SK-N-SH (cell line): ENCODE measurements at regions not wholly inside any gene's neighbourhood (a gene's known extent, or its start where the extent isn't known, plus 50 kb on each side); places are given as distances from the start of the nearest gene placed in this dataset.
"Not testable (repeated sequence)": the region's sequence is repeated elsewhere in the genome, so short reads cannot be mapped to it uniquely, and the experiment has no call there.

Experiments used
- CTCF ChIA-PET: fragments of 300-600, 350-600 bp; formaldehyde crosslinking; extraction: SDS; loops from one replicate; lab custom pipeline; 2021; lab: Yijun Ruan, JAX
- POLR2A ChIA-PET: fragments of 350-600 bp; sonication (Branson Sonifier 250); formaldehyde crosslinking; extraction: SDS; loops from one replicate; lab custom pipeline; 2020; ENCODE audit warnings: antibody characterized with exemption, inconsistent platforms; lab: Yijun Ruan, JAX
- DNase-seq: peaks from one replicate; pipeline ENCODE4 v3.0.0; 2012
- H2AFZ ChIP-seq: fragments of 200-600 bp; sonication (generic); 2 replicates; pipeline ENCODE4 v1.8.1; 2016; ENCODE audit warnings: antibody characterized with exemption, mild to moderate bottlenecking, low read depth
- H3F3A ChIP-seq: fragments of 200-600 bp; sonication (generic); replicated peaks from 2 replicates; pipeline ENCODE3; 2016; ENCODE audit warnings: antibody characterized with exemption, mild to moderate bottlenecking; ENCODE audit not compliant: insufficient read depth
- H3K27ac ChIP-seq, 2 experiments: fragments of 200-500 bp in 1 of 2; fragments of 200-600 bp in 1 of 2; sonication (Bioruptor generic) in 1 of 2; sonication (generic), shearing (Covaris generic) in 1 of 2; 2 replicates each; pipeline versions ENCODE4 v1.5.1 to v1.6.1; 2014 to 2016; ENCODE audit warnings: low read depth in 2 of 2, inconsistent platforms in 1 of 2, low read length in 1 of 2, mild to moderate bottlenecking in 1 of 2, mixed read lengths in 1 of 2
- H3K27me3 ChIP-seq: fragments of 200-600 bp; sonication (generic), shearing (Covaris generic); 2 replicates; pipeline ENCODE4 v1.6.1; 2016; ENCODE audit warnings: mixed run types; ENCODE audit not compliant: insufficient read depth
- H3K36me3 ChIP-seq, 2 experiments: fragments of 200-500 bp in 1 of 2; fragments of 200-600 bp in 1 of 2; sonication (Bioruptor generic) in 1 of 2; sonication (generic) in 1 of 2; replicated peaks in 1 of 2; 2 replicates each; pipeline versions ENCODE3 to v1.5.1; 2014 to 2016; ENCODE audit warnings: low read length in 1 of 2, mild to moderate bottlenecking in 1 of 2; ENCODE audit not compliant: insufficient read depth in 2 of 2, control insufficient read depth in 1 of 2
- H3K4me1 ChIP-seq, 2 experiments: fragments of 200-500 bp in 1 of 2; fragments of 200-600 bp in 1 of 2; sonication (Bioruptor generic) in 1 of 2; sonication (generic), shearing (Covaris generic) in 1 of 2; 2 replicates each; pipeline versions ENCODE4 v1.5.1 to v1.6.1; 2014 to 2016; ENCODE audit warnings: low read depth in 1 of 2, low read length in 1 of 2, mixed run types in 1 of 2; ENCODE audit not compliant: insufficient read depth in 2 of 2, control insufficient read depth in 1 of 2
- H3K4me2 ChIP-seq: fragments of 200-600 bp; sonication (generic), shearing (Covaris generic); 2 replicates; pipeline ENCODE4 v1.6.1; 2017; ENCODE audit warnings: mixed run types
- H3K4me3 ChIP-seq, 2 experiments: fragments of 200-500 bp in 1 of 2; fragments of 200-600 bp in 1 of 2; sonication (Bioruptor generic) in 1 of 2; sonication (generic), shearing (Covaris generic) in 1 of 2; 2 replicates each; pipeline versions ENCODE4 v1.5.1 to v1.8.1; 2014 to 2016; ENCODE audit warnings: low read depth in 2 of 2, inconsistent platforms in 1 of 2, low read length in 1 of 2, mild to moderate bottlenecking in 1 of 2, mixed read lengths in 1 of 2, moderate library complexity in 1 of 2
- H3K79me2 ChIP-seq: fragments of 200-600 bp; sonication (generic); 2 replicates; pipeline ENCODE4 v1.8.1; 2017; ENCODE audit warnings: mild to moderate bottlenecking; ENCODE audit not compliant: insufficient read depth
- H3K9ac ChIP-seq: fragments of 200-600 bp; sonication (generic); 2 replicates; pipeline ENCODE4 v1.6.1; 2017; ENCODE audit warnings: mixed run types
- H3K9me2 ChIP-seq: fragments of 200-600 bp; sonication (generic); 2 replicates; pipeline ENCODE4 v1.6.1; 2017; ENCODE audit warnings: mixed run types
- H3K9me3 ChIP-seq: fragments of 200-600 bp; sonication (generic); 2 replicates; pipeline ENCODE4 v1.6.1; 2017; ENCODE audit warnings: mixed run types, mild to moderate bottlenecking, moderate library complexity
- H4K20me1 ChIP-seq: fragments of 200-600 bp; sonication (generic); 2 replicates; pipeline ENCODE4 v1.6.1; 2017; ENCODE audit warnings: mild to moderate bottlenecking, mixed run types; ENCODE audit not compliant: insufficient read depth
- CHD2 ChIP-seq: fragments of 150-350 bp; IDR thresholded peaks from 2 replicates; pipeline ENCODE4 v1.6.1; 2018; ENCODE audit warnings: low read length; ENCODE audit not compliant: partially characterized antibody
- CTCF ChIP-seq: fragments of 200-600 bp; sonication (generic); IDR thresholded peaks from 2 replicates; pipeline ENCODE4 v1.6.1; 2017; ENCODE audit warnings: antibody characterized with exemption, mild to moderate bottlenecking, moderate library complexity
- FOXM1 ChIP-seq: IDR thresholded peaks from 2 replicates; pipeline ENCODE4 v1.4.0; 2012; ENCODE audit warnings: low read depth, mild to moderate bottlenecking
- GATA2 ChIP-seq: sonication (generic); formaldehyde crosslinking; IDR thresholded peaks from 2 replicates; pipeline ENCODE4 v1.5.0; 2020; ENCODE audit warnings: mild to moderate bottlenecking, missing genetic modification reagents
- JUND ChIP-seq: IDR thresholded peaks from 2 replicates; pipeline ENCODE4 v1.4.0; 2012
- NFIC ChIP-seq: IDR thresholded peaks from 2 replicates; pipeline ENCODE4 v1.4.0; 2012; ENCODE audit warnings: borderline replicate concordance
- RCOR1 ChIP-seq: fragments of 150-350 bp; IDR thresholded peaks from 2 replicates; pipeline ENCODE4 v1.6.1; 2017; ENCODE audit warnings: antibody characterized with exemption, low read length
- RXRA ChIP-seq: IDR thresholded peaks from 2 replicates; pipeline ENCODE4 v1.4.0; 2012; ENCODE audit warnings: low read depth, mild to moderate bottlenecking, borderline replicate concordance
- SIN3A ChIP-seq: IDR thresholded peaks from 2 replicates; pipeline ENCODE4 v1.6.1; 2012; ENCODE audit warnings: low read depth, mild to moderate bottlenecking, low read length, moderate library complexity, borderline replicate concordance
- SMC3 ChIP-seq: IDR thresholded peaks from 2 replicates; pipeline ENCODE4 v1.6.1; 2012; ENCODE audit warnings: low read depth, low read length, improper control_type of control experiment
- TAF1 ChIP-seq: IDR thresholded peaks from 2 replicates; pipeline ENCODE4 v1.6.1; 2012; ENCODE audit warnings: low read depth, mild to moderate bottlenecking, low read length, moderate library complexity, borderline replicate concordance
- TEAD4 ChIP-seq: IDR thresholded peaks from 2 replicates; pipeline ENCODE4 v1.4.0; 2012; ENCODE audit warnings: mild to moderate bottlenecking, borderline replicate concordance; ENCODE audit not compliant: insufficient read depth
- USF1 ChIP-seq: IDR thresholded peaks from 2 replicates; pipeline ENCODE4 v1.4.0; 2012; ENCODE audit warnings: low read depth, borderline replicate concordance
- USF2 ChIP-seq: fragments of 150-350 bp; IDR thresholded peaks from 2 replicates; pipeline ENCODE4 v1.6.1; 2017; ENCODE audit warnings: antibody characterized with exemption, low read length, low read depth, borderline replicate concordance
- YY1 ChIP-seq: IDR thresholded peaks from 2 replicates; pipeline ENCODE4 v1.4.0; 2012; ENCODE audit warnings: low read depth, mild to moderate bottlenecking
- WGBS: methylation state at CpG from one replicate; pipeline ENCODE4 v1.1.6; 2017; ENCODE audit warnings: low lambda C conversion rate; 5-methylcytosine and 5-hydroxymethylcytosine counted together

- 0% methylated on average over 1 of the region's 1 CpG for whole genome bisulfite sequencing
- no peak overlapping the region for H3K9ac ChIP-seq
- H3K4me2 ChIP-seq, result no peak overlapping the region
- H3K27ac ChIP-seq, result no peak overlapping the region
- DNase-seq, result no peak
- H2AFZ ChIP-seq, result peak overlapping the region; percentile 32; the same call in 1 of the 2 replicates
- H4K20me1 ChIP-seq, result no peaks in the 10 kb centered on the region
- no peak overlapping the region for H3K4me3 ChIP-seq
- H3K27me3 ChIP-seq, result no peaks in the 10 kb centered on the region
- CTCF ChIA-PET, result interaction anchor here (1.4 kb wide), 1 partner anchor 65 kb away, joined by 3 read pairs; no protein-coding TSS in a partner anchor
- no peaks in the 10 kb centered on the region for H3K9me2 ChIP-seq
- H3K79me2 ChIP-seq, result no peaks in the 10 kb centered on the region
- no peaks in the 10 kb centered on the region for H3K4me1 ChIP-seq
- POLR2A ChIA-PET, result no interaction called here
- no peak for TF ChIP-seq GATA2
- no peaks in the 10 kb centered on the region for H3F3A ChIP-seq
- no peaks in the 10 kb centered on the region for H3K36me3 ChIP-seq
- H3K9me3 ChIP-seq, result no peaks in the 10 kb centered on the region
Measured at GRCh38 chr4:33126002-33126401, 2405.8 kb downstream of the PCDH7 start.

GRCh38 chr4:33130662-33131061 is 2410.5 kb downstream of the PCDH7 start:
- H3K36me3 ChIP-seq, H4K20me1 ChIP-seq, H3K9ac ChIP-seq, H3K27me3 ChIP-seq, H3K4me3 ChIP-seq, H3K9me2 ChIP-seq, H3F3A ChIP-seq, H3K27ac ChIP-seq, H2AFZ ChIP-seq, H3K79me2 ChIP-seq, DNase-seq, H3K9me3 ChIP-seq, H3K4me2 ChIP-seq, CTCF ChIA-PET, H3K4me1 ChIP-seq, POLR2A ChIA-PET: not testable (repeated sequence)
- WGBS, result 2% methylated on average over 1 of the region's 1 CpG

- Histone ChIP-seq H3K4me2 (no peak overlapping the region), H3K9me3 (no peaks in the 10 kb centered on the region), H3K36me3 (no peaks in the 10 kb centered on the region), H3K27ac (no peak overlapping the region), H3K9ac (no peak overlapping the region), H3F3A (no peaks in the 10 kb centered on the region), H3K79me2 (no peaks in the 10 kb centered on the region), H3K9me2 (no peaks in the 10 kb centered on the region), H3K4me3 (no peak overlapping the region), H2AFZ (no peak overlapping the region), H3K27me3 (no peaks in the 10 kb centered on the region), H3K4me1 (no peaks in the 10 kb centered on the region), H4K20me1 (no peaks in the 10 kb centered on the region)
- POLR2A ChIA-PET, result no interaction called here
- no peak for DNase-seq
- CTCF ChIA-PET, result no interaction called here
- no peak for TF ChIP-seq SMC3
- TF ChIP-seq RXRA, result no peak
- no peak for TF ChIP-seq NFIC
- TF ChIP-seq TAF1, result no peak
- 1% methylated on average over 2 of the region's 2 CpGs for WGBS
Measured at GRCh38 chr4:33133723-33134122, 2413.6 kb downstream of the PCDH7 start.

GRCh38 chr4:33134366-33134765 is 2414.2 kb downstream of the PCDH7 start:
- H3K27ac ChIP-seq, result no peak overlapping the region
- H3K4me3 ChIP-seq, result no peak overlapping the region
- no peaks in the 10 kb centered on the region for H3K9me3 ChIP-seq
- H3K36me3 ChIP-seq, result no peaks in the 10 kb centered on the region
- no peaks in the 10 kb centered on the region for H3K27me3 ChIP-seq
- H3K4me2 ChIP-seq, result no peak overlapping the region
- H4K20me1 ChIP-seq, result no peaks in the 10 kb centered on the region
- H3K79me2 ChIP-seq, result no peaks in the 10 kb centered on the region
- no peaks in the 10 kb centered on the region for H3K9me2 ChIP-seq
- H3K9ac ChIP-seq, result no peak overlapping the region
- DNase-seq, result no peak
- H3F3A ChIP-seq, result no peaks in the 10 kb centered on the region
- no peak overlapping the region for H2AFZ ChIP-seq
- ChIA-PET CTCF (no interaction called here), POLR2A (no interaction called here)
- no peaks in the 10 kb centered on the region for H3K4me1 ChIP-seq
- 11% methylated on average over 1 of the region's 1 CpG for WGBS
- no peak for TF ChIP-seq FOXM1
- no peak for TF ChIP-seq TAF1
- no peak for TF ChIP-seq USF2
- TF ChIP-seq JUND, result no peak
- no peak for TF ChIP-seq SIN3A
- TF ChIP-seq YY1, result no peak
- no peak for TF ChIP-seq CHD2
- TF ChIP-seq RCOR1, result no peak
- TF ChIP-seq TEAD4, result no peak
- TF ChIP-seq CTCF, result no peak
- TF ChIP-seq USF1, result no peak
